GM18499 (cell line): ENCODE measurements at regions not wholly inside any gene's neighbourhood (a gene's known extent, or its start where the extent isn't known, plus 50 kb on each side); places are given as distances from the start of the nearest gene placed in this dataset.
"Not testable (repeated sequence)": the region's sequence is repeated elsewhere in the genome, so short reads cannot be mapped to it uniquely, and the experiment has no call there.

Experiments
- ATAC-seq: cut with Tn5 transposase; IDR thresholded peaks from one replicate; pipeline ENCODE4 v1.9.1; 2021; ENCODE audit warnings: moderate number of reproducible peaks; ENCODE audit not compliant: insufficient read depth, unreplicated experiment

- ATAC-seq, result no peak
Observed at GRCh38 chr6:115137910-115138309, 795.1 kb upstream of the HS3ST5 start.

GRCh38 chr6:115133790-115134189, 791.0 kb upstream of the HS3ST5 start:
- no peak for ATAC-seq

GRCh38 chr6:115131709-115132490, 789.1 kb upstream of the HS3ST5 start:
- no peak for ATAC-seq

- not testable (repeated sequence) for ATAC-seq
Observed at GRCh38 chr6:115121513-115121912, 778.7 kb upstream of the HS3ST5 start.

- ATAC-seq, result no peak
Observed at GRCh38 chr6:115120391-115120790, 777.6 kb upstream of the HS3ST5 start.

GRCh38 chr6:115091461-115091860, 748.6 kb upstream of the HS3ST5 start:
- no peak for ATAC-seq

GRCh38 chr6:115078555-115078954, 735.7 kb upstream of the HS3ST5 start:
- ATAC-seq, result no peak

- no peak for ATAC-seq
Observed at GRCh38 chr6:115071962-115072361, 729.1 kb upstream of the HS3ST5 start.

- no peak for ATAC-seq
Observed at GRCh38 chr6:115067690-115068447, 725.0 kb upstream of the HS3ST5 start.

GRCh38 chr6:115064680-115065079, 721.9 kb upstream of the HS3ST5 start:
- ATAC-seq, result no peak

- no peak for ATAC-seq
Observed at GRCh38 chr6:115060581-115060980, 717.8 kb upstream of the HS3ST5 start.

- no peak for ATAC-seq
Observed at GRCh38 chr6:115058414-115059211, 715.8 kb upstream of the HS3ST5 start.

GRCh38 chr6:115055579-115055978, 712.8 kb upstream of the HS3ST5 start:
- ATAC-seq, result no peak

GRCh38 chr6:115054242-115054641, 711.4 kb upstream of the HS3ST5 start:
- not testable (repeated sequence) for ATAC-seq

- no peak for ATAC-seq
Observed at GRCh38 chr6:115053169-115053860, 710.5 kb upstream of the HS3ST5 start.

GRCh38 chr6:115016593-115016992, 673.8 kb upstream of the HS3ST5 start:
- no peak for ATAC-seq

- ATAC-seq, result no peak
Observed at GRCh38 chr6:115004982-115005381, 662.2 kb upstream of the HS3ST5 start.

GRCh38 chr6:115004204-115004603, 661.4 kb upstream of the HS3ST5 start:
- no peak for ATAC-seq

- no peak for ATAC-seq
Observed at GRCh38 chr6:115001731-115002350, 659.0 kb upstream of the HS3ST5 start.

GRCh38 chr6:115000736-115001135, 657.9 kb upstream of the HS3ST5 start:
- ATAC-seq, result no peak
